ENCODE measurements at regions not wholly inside any gene's neighbourhood (a gene's known extent, or its start where the extent isn't known, plus 50 kb on each side); places are given as distances from the start of the nearest gene placed in this dataset.

DNA sequence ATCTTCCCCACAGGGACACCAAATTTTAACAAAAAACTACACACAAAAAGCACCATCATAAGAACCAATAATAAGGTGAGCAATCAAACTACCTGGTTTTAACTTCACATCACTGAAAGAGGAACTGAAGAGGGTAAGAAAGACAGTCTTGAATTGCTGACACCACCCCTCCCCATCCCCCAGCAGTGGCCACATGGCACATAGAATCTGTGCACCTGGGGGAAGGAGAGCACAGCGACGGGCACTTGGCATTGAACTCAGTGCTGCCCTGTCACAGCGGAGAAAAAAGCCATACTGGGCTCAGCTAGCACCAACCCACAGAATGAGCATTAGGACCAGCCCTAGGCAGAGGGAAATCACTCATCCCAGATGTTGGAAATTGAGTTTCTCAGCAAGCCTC is 640.0 kb upstream of the ADGRL2 start:
- TF ChIP-seq EZH2 (IDR thresholded peaks at IDR 0.05) (no peak), POLR2AphosphoS5 (IDR thresholded peaks at IDR 0.05; ENCODE audit: borderline replicate concordance, low read depth, low read length) (no peak)

All from SK-N-MC (cell line).